ENCODE measurements at regions not wholly inside any gene's neighbourhood (a gene's known extent, or its start where the extent isn't known, plus 50 kb on each side); places are given as distances from the start of the nearest gene placed in this dataset.

DNA sequence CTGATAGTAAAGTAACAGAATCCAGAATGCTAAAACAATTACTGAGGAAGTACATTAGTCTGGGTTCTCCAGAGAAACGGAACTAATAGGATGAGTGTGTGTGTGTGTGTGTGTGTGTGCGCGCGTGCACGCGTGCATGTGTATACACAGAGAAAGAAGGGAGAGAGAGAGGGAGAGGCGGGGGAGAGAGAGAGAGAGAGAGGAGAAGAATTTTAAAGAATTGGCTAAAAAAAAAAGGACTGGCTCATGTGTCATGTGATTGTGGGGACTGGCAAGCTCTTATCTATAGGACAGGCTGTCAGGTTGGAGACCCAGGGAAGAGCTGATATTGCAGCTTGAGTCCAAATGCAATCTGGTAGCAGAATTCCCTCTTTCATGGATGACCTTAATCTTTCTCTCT is 976.2 kb upstream of the CDH2 start:
- TF ChIP-seq EZH2 (IDR thresholded peaks at IDR 0.05; ENCODE audit: borderline replicate concordance, insufficient read depth, low read depth, low read length, poor library complexity, severe bottlenecking), result no peak
- TF ChIP-seq, protein P1, sequence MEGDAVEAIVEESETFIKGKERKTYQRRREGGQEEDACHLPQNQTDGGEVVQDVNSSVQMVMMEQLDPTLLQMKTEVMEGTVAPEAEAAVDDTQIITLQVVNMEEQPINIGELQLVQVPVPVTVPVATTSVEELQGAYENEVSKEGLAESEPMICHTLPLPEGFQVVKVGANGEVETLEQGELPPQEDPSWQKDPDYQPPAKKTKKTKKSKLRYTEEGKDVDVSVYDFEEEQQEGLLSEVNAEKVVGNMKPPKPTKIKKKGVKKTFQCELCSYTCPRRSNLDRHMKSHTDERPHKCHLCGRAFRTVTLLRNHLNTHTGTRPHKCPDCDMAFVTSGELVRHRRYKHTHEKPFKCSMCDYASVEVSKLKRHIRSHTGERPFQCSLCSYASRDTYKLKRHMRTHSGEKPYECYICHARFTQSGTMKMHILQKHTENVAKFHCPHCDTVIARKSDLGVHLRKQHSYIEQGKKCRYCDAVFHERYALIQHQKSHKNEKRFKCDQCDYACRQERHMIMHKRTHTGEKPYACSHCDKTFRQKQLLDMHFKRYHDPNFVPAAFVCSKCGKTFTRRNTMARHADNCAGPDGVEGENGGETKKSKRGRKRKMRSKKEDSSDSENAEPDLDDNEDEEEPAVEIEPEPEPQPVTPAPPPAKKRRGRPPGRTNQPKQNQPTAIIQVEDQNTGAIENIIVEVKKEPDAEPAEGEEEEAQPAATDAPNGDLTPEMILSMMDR (IDR thresholded peaks at IDR 0.05), result no peak

Measured in B cell (primary cell).